Heart left ventricle (tissue), 16 donors: ENCODE measurements at regions not wholly inside any gene's neighbourhood (a gene's known extent, or its start where the extent isn't known, plus 50 kb on each side); places are given as distances from the start of the nearest gene placed in this dataset.

Experiments used
- ATAC-seq, 4 donors: fragments of 200-7000 bp; cut with Tn5 transposase; one replicate each; pipeline ENCODE4 v1.9.1; 2020 to 2022; ENCODE audit warnings: moderate library complexity in 4 of 4, mild to moderate bottlenecking in 3 of 4, moderate number of reproducible peaks in 1 of 4
- DNase-seq, 5 donors: peaks; one replicate each; pipeline ENCODE4 v3.0.0-alpha.2; 2020
- H3K27ac ChIP-seq, 12 donors: fragments of 200-600 bp; sonication (generic) in 4 of 12; one replicate each; pipeline versions ENCODE4 v1.5.0 to v1.8.0; 2016 to 2022; ENCODE audit warnings: mild to moderate bottlenecking in 2 of 12
- H3K27me3 ChIP-seq, 9 donors: fragments of 200-600 bp; sonication (generic) in 2 of 9; one replicate each; pipeline versions ENCODE4 v1.5.1 to v1.8.0; 2016 to 2022; ENCODE audit warnings: mild to moderate bottlenecking in 3 of 9
- H3K36me3 ChIP-seq, 9 donors: fragments of 200-600 bp; sonication (generic) in 2 of 9; one replicate each; pipeline versions ENCODE4 v1.5.0 to v1.8.0; 2018 to 2022; ENCODE audit warnings: mild to moderate bottlenecking in 2 of 9
- H3K4me1 ChIP-seq, 12 donors: fragments of 200-600 bp; sonication (generic) in 4 of 12; one replicate each; pipeline versions ENCODE4 v1.5.0 to v1.8.0; 2016 to 2022; ENCODE audit warnings: mild to moderate bottlenecking in 3 of 12
- H3K4me3 ChIP-seq, 12 donors: fragments of 200-600 bp; sonication (generic) in 4 of 12; one replicate each; pipeline versions ENCODE4 v1.5.0 to v1.8.0; 2017 to 2022; ENCODE audit warnings: mild to moderate bottlenecking in 9 of 12, moderate library complexity in 4 of 12
- H3K9me3 ChIP-seq, 12 donors: fragments of 200-600 bp; sonication (generic) in 4 of 12; one replicate each; pipeline versions ENCODE4 v1.5.0 to v1.8.0; 2016 to 2022; ENCODE audit warnings: mild to moderate bottlenecking in 1 of 12
- CTCF ChIP-seq, 12 donors: fragments of 200-600 bp; sonication (generic) in 4 of 12; IDR thresholded peaks; one replicate each; pipeline versions ENCODE4 v1.5.0 to v1.8.0; 2018 to 2022; ENCODE audit warnings: antibody characterized with exemption in 12 of 12, mild to moderate bottlenecking in 5 of 12
- POLR2A ChIP-seq, 2 donors: fragments of 450-650 bp; IDR thresholded peaks; one replicate each; pipeline ENCODE4 v1.6.1; 2017; ENCODE audit warnings: antibody characterized with exemption in 2 of 2, mild to moderate bottlenecking in 2 of 2, moderate library complexity in 2 of 2
- WGBS, 4 donors: extraction: QIAGEN DNeasy Blood & Tissue Kit in 2 of 4; methylation state at CpG; one replicate each; pipeline versions ENCODE4 v1.1.5 to v1.1.7; 2013 to 2018; 5-methylcytosine and 5-hydroxymethylcytosine counted together
- intact Hi-C, 10 donors: fragments of 100-400 bp; cut with DNase I; formaldehyde crosslinking; loops; one replicate each; pipeline versions ENCODE4 v1.11.1 to v1.14.2; 2022
- donor health status: ischemic (EF 13 %, LVEDD 7.1; RV severe dilation, severe dysfunction).
- donor health status: healthy with polysubstance abuse.
- donor health status: DM: no; HTN: yes; CAD: no.
- donor health status: DM: no; HTN: no; CAD: no.
- donor health status: ischemic (EF 25% LVEDD 6.9; RV normal size, moderate dysfunction).
- donor health status: ischemic (EF 25% LVEDD 5.7; RV mildly dilated, moderate dysfunction).
- donor health status: healthy.
- donor health status: DM: yes; HTN: yes; CAD: no.
- donor health status: ischemic (EF 35%, LVEDD 5.7; RV mildly dilated, moderate dysfunction).
- donor health status: nonischemic (EF 11% LVEDD 7.7; RV severe dilation, severe dysfunction).
- donor health status: DM: yes; HTN: yes; CAD: no.
- donor health status: PGD.
- donor health status: ischemic (EF 29% LVEDD 5.4; RV normal size, mild dysfunction).
- donor health status: nonischemic (EF 23%, LVEDD 6.1; RV moderate dilation, normal function).

GRCh38 chr2:158732573-158733429 is 62.3 kb upstream of the DAPL1 start:
- H3K27me3 ChIP-seq: no peaks in the 10 kb centered on the region
- H3K4me1 ChIP-seq: no peaks in the 10 kb centered on the region
- H3K27ac ChIP-seq: no peak overlapping the region
- no peaks in the 10 kb centered on the region for H3K36me3 ChIP-seq
- DNase-seq (no peak), ATAC-seq (no peak)
- WGBS, 4 donors: 92 to 96% (median 95%) methylated on average over 5 of the region's 5 CpGs
- no peak for TF ChIP-seq CTCF (IDR thresholded peaks at IDR 0.05)
- no peak for TF ChIP-seq POLR2A (IDR thresholded peaks at IDR 0.05)
- H3K9me3 ChIP-seq: no peaks in the 10 kb centered on the region
- no peak overlapping the region for H3K4me3 ChIP-seq
- intact Hi-C loops: loop anchor here in 1 of 10 donors (10.0 kb wide), 1 partner anchor 188 kb away; no protein-coding TSS in a partner anchor

- H3K4me1 ChIP-seq: no peaks in the 10 kb centered on the region
- no peaks in the 10 kb centered on the region for H3K36me3 ChIP-seq
- H3K4me3 ChIP-seq: no peak overlapping the region
- TF ChIP-seq CTCF (IDR thresholded peaks at IDR 0.05) (no peak), POLR2A (IDR thresholded peaks at IDR 0.05) (no peak)
- intact Hi-C loops: loop anchor here in 1 of 10 donors (10.0 kb wide), 1 partner anchor 189 kb away; no protein-coding TSS in a partner anchor
- 87 to 92% (median 90%) methylated on average over 7 of the region's 7 CpGs for WGBS, 4 donors
- no peak overlapping the region for H3K27ac ChIP-seq
- ATAC-seq (no peak), DNase-seq (no peak)
- no peaks in the 10 kb centered on the region for H3K9me3 ChIP-seq
- H3K27me3 ChIP-seq: no peaks in the 10 kb centered on the region
These were observed 61.7 kb upstream of the DAPL1 start for GRCh38 chr2:158733430-158733755.

- H3K36me3 ChIP-seq: no peaks in the 10 kb centered on the region
- WGBS, 4 donors: 89 to 97% (median 93%) methylated on average over 7 of the region's 7 CpGs
- ATAC-seq (no peak), DNase-seq (no peak)
- no peaks in the 10 kb centered on the region for H3K27me3 ChIP-seq
- H3K4me1 ChIP-seq: no peaks in the 10 kb centered on the region
- no peak overlapping the region for H3K27ac ChIP-seq
- H3K4me3 ChIP-seq: no peak overlapping the region
- intact Hi-C loops: loop anchor here in 1 of 10 donors (10.0 kb wide), 1 partner anchor 190 kb away; no protein-coding TSS in a partner anchor
- no peaks in the 10 kb centered on the region for H3K9me3 ChIP-seq
- TF ChIP-seq POLR2A (IDR thresholded peaks at IDR 0.05) (no peak), CTCF (IDR thresholded peaks at IDR 0.05) (no peak)
These were observed 60.7 kb upstream of the DAPL1 start for GRCh38 chr2:158734442-158734841.

- intact Hi-C loops: loop anchor here in 1 of 10 donors (10.0 kb wide), 1 partner anchor 191 kb away; no protein-coding TSS in a partner anchor
- ATAC-seq: no peak
These were observed 59.1 kb upstream of the DAPL1 start for GRCh38 chr2:158735822-158736580.

More at GRCh38 chr2:158735822-158736580, 59.1 kb upstream of the DAPL1 start:
- Histone ChIP-seq H3K4me3 (no peak overlapping the region), H3K27ac (no peak overlapping the region), H3K4me1 (peaks cover 0 to 13% (median 6%) of the 10 kb centered on the region in 12 donors), H3K27me3 (no peaks in the 10 kb centered on the region), H3K36me3 (no peaks in the 10 kb centered on the region), H3K9me3 (no peaks in the 10 kb centered on the region)
- WGBS, 4 donors: 90 to 96% (median 91%) methylated on average over 5 of the region's 5 CpGs
- TF ChIP-seq POLR2A (IDR thresholded peaks at IDR 0.05): no peak
- TF ChIP-seq CTCF (IDR thresholded peaks at IDR 0.05): no peak
- DNase-seq: no peak
